GM21737 (cell line): ENCODE measurements at regions not wholly inside any gene's neighbourhood (a gene's known extent, or its start where the extent isn't known, plus 50 kb on each side); places are given as distances from the start of the nearest gene placed in this dataset.

Experiments
- ATAC-seq: cut with Tn5 transposase; IDR thresholded peaks from one replicate; pipeline ENCODE4 v1.9.1; 2021; ENCODE audit warnings: mild to moderate bottlenecking, moderate library complexity; ENCODE audit not compliant: unreplicated experiment

- no peak for ATAC-seq
These were observed 154.3 kb upstream of the PCBD1 start for GRCh38 chr10:71042699-71043098.

GRCh38 chr10:71043858-71044257, 155.5 kb upstream of the PCBD1 start:
- no peak for ATAC-seq

- ATAC-seq = no peak
These were observed 156.4 kb upstream of the PCBD1 start for GRCh38 chr10:71044720-71045119.

- no peak for ATAC-seq
These were observed 156.9 kb upstream of the PCBD1 start for GRCh38 chr10:71045204-71045809.

- no peak for ATAC-seq
These were observed 157.6 kb upstream of the PCBD1 start for GRCh38 chr10:71045936-71046335.

GRCh38 chr10:71046747-71047146, 158.4 kb upstream of the PCBD1 start:
- no peak for ATAC-seq

- ATAC-seq = no peak
These were observed 160.7 kb upstream of the PCBD1 start for GRCh38 chr10:71048971-71049615.

GRCh38 chr10:71049994-71050393, 161.6 kb upstream of the PCBD1 start:
- ATAC-seq = no peak

- ATAC-seq = no peak
These were observed 160.2 kb upstream of the UNC5B start for GRCh38 chr10:71052076-71052660.

GRCh38 chr10:71052708-71053107, 159.7 kb upstream of the UNC5B start:
- no peak for ATAC-seq

GRCh38 chr10:71053169-71053895, 159.0 kb upstream of the UNC5B start:
- ATAC-seq = no peak

- no peak for ATAC-seq
These were observed 154.1 kb upstream of the UNC5B start for GRCh38 chr10:71058308-71058707.

GRCh38 chr10:71059054-71059818, 153.1 kb upstream of the UNC5B start:
- ATAC-seq = no peak

GRCh38 chr10:71059943-71060342, 152.4 kb upstream of the UNC5B start:
- no peak for ATAC-seq

GRCh38 chr10:71060476-71061426, 151.6 kb upstream of the UNC5B start:
- ATAC-seq = no peak

- ATAC-seq = no peak
These were observed 150.9 kb upstream of the UNC5B start for GRCh38 chr10:71061472-71061871.

GRCh38 chr10:71062156-71062555, 150.2 kb upstream of the UNC5B start:
- no peak for ATAC-seq

GRCh38 chr10:71063401-71063800, 149.0 kb upstream of the UNC5B start:
- ATAC-seq = no peak

GRCh38 chr10:71064413-71065118, 147.8 kb upstream of the UNC5B start:
- no peak for ATAC-seq
